SK-N-SH (cell line): ENCODE measurements at regions not wholly inside any gene's neighbourhood (a gene's known extent, or its start where the extent isn't known, plus 50 kb on each side); places are given as distances from the start of the nearest gene placed in this dataset.

Experiments used
- CTCF ChIA-PET: fragments of 300-600, 350-600 bp; formaldehyde crosslinking; extraction: SDS; loops from one replicate; lab custom pipeline; 2021; lab: Yijun Ruan, JAX
- POLR2A ChIA-PET: fragments of 350-600 bp; sonication (Branson Sonifier 250); formaldehyde crosslinking; extraction: SDS; loops from one replicate; lab custom pipeline; 2020; ENCODE audit warnings: antibody characterized with exemption, inconsistent platforms; lab: Yijun Ruan, JAX
- DNase-seq: peaks from one replicate; pipeline ENCODE4 v3.0.0; 2012
- H2AFZ ChIP-seq: fragments of 200-600 bp; sonication (generic); 2 replicates; pipeline ENCODE4 v1.8.1; 2016; ENCODE audit warnings: antibody characterized with exemption, mild to moderate bottlenecking, low read depth
- H3F3A ChIP-seq: fragments of 200-600 bp; sonication (generic); replicated peaks from 2 replicates; pipeline ENCODE3; 2016; ENCODE audit warnings: antibody characterized with exemption, mild to moderate bottlenecking; ENCODE audit not compliant: insufficient read depth
- H3K27ac ChIP-seq, 2 experiments: fragments of 200-500 bp in 1 of 2; fragments of 200-600 bp in 1 of 2; sonication (Bioruptor generic) in 1 of 2; sonication (generic), shearing (Covaris generic) in 1 of 2; 2 replicates each; pipeline versions ENCODE4 v1.5.1 to v1.6.1; 2014 to 2016; ENCODE audit warnings: low read depth in 2 of 2, inconsistent platforms in 1 of 2, low read length in 1 of 2, mild to moderate bottlenecking in 1 of 2, mixed read lengths in 1 of 2
- H3K27me3 ChIP-seq: fragments of 200-600 bp; sonication (generic), shearing (Covaris generic); 2 replicates; pipeline ENCODE4 v1.6.1; 2016; ENCODE audit warnings: mixed run types; ENCODE audit not compliant: insufficient read depth
- H3K36me3 ChIP-seq, 2 experiments: fragments of 200-500 bp in 1 of 2; fragments of 200-600 bp in 1 of 2; sonication (Bioruptor generic) in 1 of 2; sonication (generic) in 1 of 2; replicated peaks in 1 of 2; 2 replicates each; pipeline versions ENCODE3 to v1.5.1; 2014 to 2016; ENCODE audit warnings: low read length in 1 of 2, mild to moderate bottlenecking in 1 of 2; ENCODE audit not compliant: insufficient read depth in 2 of 2, control insufficient read depth in 1 of 2
- H3K4me1 ChIP-seq, 2 experiments: fragments of 200-500 bp in 1 of 2; fragments of 200-600 bp in 1 of 2; sonication (Bioruptor generic) in 1 of 2; sonication (generic), shearing (Covaris generic) in 1 of 2; 2 replicates each; pipeline versions ENCODE4 v1.5.1 to v1.6.1; 2014 to 2016; ENCODE audit warnings: low read depth in 1 of 2, low read length in 1 of 2, mixed run types in 1 of 2; ENCODE audit not compliant: insufficient read depth in 2 of 2, control insufficient read depth in 1 of 2
- H3K4me2 ChIP-seq: fragments of 200-600 bp; sonication (generic), shearing (Covaris generic); 2 replicates; pipeline ENCODE4 v1.6.1; 2017; ENCODE audit warnings: mixed run types
- H3K4me3 ChIP-seq, 2 experiments: fragments of 200-500 bp in 1 of 2; fragments of 200-600 bp in 1 of 2; sonication (Bioruptor generic) in 1 of 2; sonication (generic), shearing (Covaris generic) in 1 of 2; 2 replicates each; pipeline versions ENCODE4 v1.5.1 to v1.8.1; 2014 to 2016; ENCODE audit warnings: low read depth in 2 of 2, inconsistent platforms in 1 of 2, low read length in 1 of 2, mild to moderate bottlenecking in 1 of 2, mixed read lengths in 1 of 2, moderate library complexity in 1 of 2
- H3K79me2 ChIP-seq: fragments of 200-600 bp; sonication (generic); 2 replicates; pipeline ENCODE4 v1.8.1; 2017; ENCODE audit warnings: mild to moderate bottlenecking; ENCODE audit not compliant: insufficient read depth
- H3K9ac ChIP-seq: fragments of 200-600 bp; sonication (generic); 2 replicates; pipeline ENCODE4 v1.6.1; 2017; ENCODE audit warnings: mixed run types
- H3K9me2 ChIP-seq: fragments of 200-600 bp; sonication (generic); 2 replicates; pipeline ENCODE4 v1.6.1; 2017; ENCODE audit warnings: mixed run types
- H3K9me3 ChIP-seq: fragments of 200-600 bp; sonication (generic); 2 replicates; pipeline ENCODE4 v1.6.1; 2017; ENCODE audit warnings: mixed run types, mild to moderate bottlenecking, moderate library complexity
- H4K20me1 ChIP-seq: fragments of 200-600 bp; sonication (generic); 2 replicates; pipeline ENCODE4 v1.6.1; 2017; ENCODE audit warnings: mild to moderate bottlenecking, mixed run types; ENCODE audit not compliant: insufficient read depth
- EP300 ChIP-seq, 2 experiments: IDR thresholded peaks; 2 replicates each; pipeline versions ENCODE4 v1.4.0 to v1.6.1; 2012; ENCODE audit warnings: borderline replicate concordance in 1 of 2, low read depth in 1 of 2, low read length in 1 of 2
- EZH2phosphoT487 ChIP-seq: fragments of 200-600 bp; sonication (generic); IDR thresholded peaks from 2 replicates; pipeline ENCODE4 v1.6.1; 2017; ENCODE audit warnings: low read depth, mixed run types, mild to moderate bottlenecking, antibody characterized with exemption, moderate library complexity, borderline replicate concordance
- MXI1 ChIP-seq: IDR thresholded peaks from 2 replicates; pipeline ENCODE4 v1.6.1; 2012; ENCODE audit warnings: mild to moderate bottlenecking, low read depth, low read length, improper control_type of control experiment
- RAD21 ChIP-seq: IDR thresholded peaks from 2 replicates; pipeline ENCODE4 v1.6.1; 2012; ENCODE audit warnings: mild to moderate bottlenecking, low read length
- RFX5 ChIP-seq: IDR thresholded peaks from 2 replicates; pipeline ENCODE4 v1.6.1; 2012; ENCODE audit warnings: mild to moderate bottlenecking, improper control_type of control experiment, low read length
- SIN3A ChIP-seq: IDR thresholded peaks from 2 replicates; pipeline ENCODE4 v1.6.1; 2012; ENCODE audit warnings: low read depth, mild to moderate bottlenecking, low read length, moderate library complexity, borderline replicate concordance
- SMC3 ChIP-seq: IDR thresholded peaks from 2 replicates; pipeline ENCODE4 v1.6.1; 2012; ENCODE audit warnings: low read depth, low read length, improper control_type of control experiment
- WGBS: methylation state at CpG from one replicate; pipeline ENCODE4 v1.1.6; 2017; ENCODE audit warnings: low lambda C conversion rate; 5-methylcytosine and 5-hydroxymethylcytosine counted together
- TF ChIP-seq, protein P1 (sequence below): IDR thresholded peaks from 2 replicates; pipeline ENCODE4; 2012
- TF ChIP-seq, protein P2 (sequence below): IDR thresholded peaks from 2 replicates; pipeline ENCODE4 v1.6.1; 2012; ENCODE audit warnings: mild to moderate bottlenecking, low read depth, low read length, moderate library complexity
- TF ChIP-seq, protein P3 (sequence below): fragments of 200-600 bp; sonication (generic); IDR thresholded peaks from 2 replicates; pipeline ENCODE4 v1.6.1; 2017; ENCODE audit warnings: antibody characterized with exemption, mild to moderate bottlenecking, moderate library complexity
- TF ChIP-seq, protein P4 (sequence below): IDR thresholded peaks from 2 replicates; pipeline ENCODE4 v1.4.0; 2012; ENCODE audit warnings: low read depth, borderline replicate concordance

DNA sequence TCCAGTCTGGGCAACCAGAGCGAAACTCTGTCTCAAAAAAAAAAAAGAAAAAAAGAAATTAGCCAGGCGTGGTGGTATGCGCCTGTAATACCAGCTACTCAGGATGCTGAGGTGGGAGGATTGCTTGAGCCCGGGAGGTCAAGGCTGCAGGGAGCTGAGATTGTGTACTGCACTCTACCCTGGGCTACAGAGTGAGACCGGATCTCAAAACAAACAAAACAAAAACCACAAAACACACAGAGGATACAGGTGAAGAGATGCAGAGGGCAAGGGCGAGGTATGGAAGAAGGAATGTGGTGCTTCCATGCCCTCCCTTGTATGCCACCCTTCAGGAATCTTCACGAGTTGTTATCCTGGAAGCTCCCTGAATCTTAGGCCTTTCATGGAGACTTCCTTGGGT is 68.5 kb downstream of the NDUFS5 start (continued):
- no peak for TF ChIP-seq EZH2phosphoT487
- TF ChIP-seq, all 33 proteins: peak for 0

DNA sequence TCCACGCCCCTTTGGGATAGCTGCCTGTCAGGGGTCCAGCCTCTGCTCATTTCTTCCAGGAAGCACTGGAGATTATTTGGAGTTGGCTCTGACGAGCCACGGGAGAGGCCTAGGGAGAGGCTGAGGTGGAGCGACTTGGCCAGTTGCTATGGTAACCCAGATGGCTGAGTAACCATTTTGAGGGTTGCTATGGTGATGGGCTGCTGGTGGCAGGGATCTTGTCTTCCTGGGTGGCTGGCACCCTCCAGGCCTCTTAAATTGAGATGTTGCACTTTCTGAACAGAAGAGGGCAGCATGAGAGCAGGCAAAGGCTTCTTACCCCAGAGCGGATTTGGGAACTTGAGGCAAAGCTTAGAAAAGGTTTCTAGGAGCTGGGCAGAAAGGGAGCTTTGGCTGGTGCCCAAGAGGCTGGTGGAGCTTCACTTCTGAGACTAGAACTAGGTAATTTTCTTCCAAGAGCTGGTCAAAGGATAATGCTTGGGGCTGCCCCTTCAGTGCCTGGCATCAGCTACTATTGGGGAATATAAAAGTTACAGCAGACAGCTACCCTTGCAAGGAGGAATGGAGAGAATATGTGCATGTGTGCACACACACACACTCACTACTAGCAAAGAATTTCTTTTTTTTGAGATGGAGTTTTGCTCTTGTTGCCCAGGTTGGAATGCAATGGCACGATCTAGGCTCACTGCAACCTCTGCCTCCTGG is 72.5 kb downstream of the NDUFS5 start:
- peak overlapping the region; percentile 24; the same call in 1 of the 2 replicates for H3K9ac ChIP-seq
- H3K4me2 ChIP-seq = 0 out of 2 replicates have a peak overlapping the region, but pooled peaks have one; percentile 23
- H3F3A ChIP-seq = peaks cover 19% of the 10 kb centered on the region
- CTCF ChIA-PET = interaction anchor here (0.5 to 5.8 kb wide), 70 partner anchors 8 to 551 kb away, joined by 3 to 105 read pairs (median 4); partner anchors contain the start of genes MACF1 and MYCBP
- WGBS = 19% methylated on average over 6 of the region's 6 CpGs
- H3K27ac ChIP-seq = peak overlapping the region in 1 of 2 experiments; percentile 60; a peak in 2 of 4 replicates
- no peaks in the 10 kb centered on the region for H3K36me3 ChIP-seq
- no peaks in the 10 kb centered on the region for H3K27me3 ChIP-seq
- H3K79me2 ChIP-seq = peaks cover 2% of the 10 kb centered on the region; the same call in 1 of the 2 replicates
- POLR2A ChIA-PET = no interaction called here
- peak overlapping the region in 1 of 2 experiments; percentile 30; a peak in 1 of 4 replicates for H3K4me3 ChIP-seq
- peak overlapping the region; percentile 76; the same call in 1 of the 2 replicates for H2AFZ ChIP-seq
- TF ChIP-seq, protein P1, sequence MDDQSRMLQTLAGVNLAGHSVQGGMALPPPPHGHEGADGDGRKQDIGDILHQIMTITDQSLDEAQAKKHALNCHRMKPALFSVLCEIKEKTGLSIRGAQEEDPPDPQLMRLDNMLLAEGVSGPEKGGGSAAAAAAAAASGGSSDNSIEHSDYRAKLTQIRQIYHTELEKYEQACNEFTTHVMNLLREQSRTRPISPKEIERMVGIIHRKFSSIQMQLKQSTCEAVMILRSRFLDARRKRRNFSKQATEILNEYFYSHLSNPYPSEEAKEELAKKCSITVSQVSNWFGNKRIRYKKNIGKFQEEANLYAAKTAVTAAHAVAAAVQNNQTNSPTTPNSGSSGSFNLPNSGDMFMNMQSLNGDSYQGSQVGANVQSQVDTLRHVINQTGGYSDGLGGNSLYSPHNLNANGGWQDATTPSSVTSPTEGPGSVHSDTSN = no peak
- TF ChIP-seq RAD21 (peak; percentile 93), SMC3 (peak; percentile 69), EP300 (IDR thresholded peaks at IDR 0.05; ENCODE audit: borderline replicate concordance in 1 of 2, low read depth in 1 of 2, low read length in 1 of 2) (0 out of 4 replicates have a peak, but pooled peaks of 1 of the 2 experiments have one; percentile 8), RFX5 (peak; percentile 73; the same call in 1 of the 2 replicates), MXI1 (peak; percentile 84), SIN3A (no peak)
- TF ChIP-seq, protein P2, sequence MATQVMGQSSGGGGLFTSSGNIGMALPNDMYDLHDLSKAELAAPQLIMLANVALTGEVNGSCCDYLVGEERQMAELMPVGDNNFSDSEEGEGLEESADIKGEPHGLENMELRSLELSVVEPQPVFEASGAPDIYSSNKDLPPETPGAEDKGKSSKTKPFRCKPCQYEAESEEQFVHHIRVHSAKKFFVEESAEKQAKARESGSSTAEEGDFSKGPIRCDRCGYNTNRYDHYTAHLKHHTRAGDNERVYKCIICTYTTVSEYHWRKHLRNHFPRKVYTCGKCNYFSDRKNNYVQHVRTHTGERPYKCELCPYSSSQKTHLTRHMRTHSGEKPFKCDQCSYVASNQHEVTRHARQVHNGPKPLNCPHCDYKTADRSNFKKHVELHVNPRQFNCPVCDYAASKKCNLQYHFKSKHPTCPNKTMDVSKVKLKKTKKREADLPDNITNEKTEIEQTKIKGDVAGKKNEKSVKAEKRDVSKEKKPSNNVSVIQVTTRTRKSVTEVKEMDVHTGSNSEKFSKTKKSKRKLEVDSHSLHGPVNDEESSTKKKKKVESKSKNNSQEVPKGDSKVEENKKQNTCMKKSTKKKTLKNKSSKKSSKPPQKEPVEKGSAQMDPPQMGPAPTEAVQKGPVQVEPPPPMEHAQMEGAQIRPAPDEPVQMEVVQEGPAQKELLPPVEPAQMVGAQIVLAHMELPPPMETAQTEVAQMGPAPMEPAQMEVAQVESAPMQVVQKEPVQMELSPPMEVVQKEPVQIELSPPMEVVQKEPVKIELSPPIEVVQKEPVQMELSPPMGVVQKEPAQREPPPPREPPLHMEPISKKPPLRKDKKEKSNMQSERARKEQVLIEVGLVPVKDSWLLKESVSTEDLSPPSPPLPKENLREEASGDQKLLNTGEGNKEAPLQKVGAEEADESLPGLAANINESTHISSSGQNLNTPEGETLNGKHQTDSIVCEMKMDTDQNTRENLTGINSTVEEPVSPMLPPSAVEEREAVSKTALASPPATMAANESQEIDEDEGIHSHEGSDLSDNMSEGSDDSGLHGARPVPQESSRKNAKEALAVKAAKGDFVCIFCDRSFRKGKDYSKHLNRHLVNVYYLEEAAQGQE = no peak
- TF ChIP-seq, protein P3, sequence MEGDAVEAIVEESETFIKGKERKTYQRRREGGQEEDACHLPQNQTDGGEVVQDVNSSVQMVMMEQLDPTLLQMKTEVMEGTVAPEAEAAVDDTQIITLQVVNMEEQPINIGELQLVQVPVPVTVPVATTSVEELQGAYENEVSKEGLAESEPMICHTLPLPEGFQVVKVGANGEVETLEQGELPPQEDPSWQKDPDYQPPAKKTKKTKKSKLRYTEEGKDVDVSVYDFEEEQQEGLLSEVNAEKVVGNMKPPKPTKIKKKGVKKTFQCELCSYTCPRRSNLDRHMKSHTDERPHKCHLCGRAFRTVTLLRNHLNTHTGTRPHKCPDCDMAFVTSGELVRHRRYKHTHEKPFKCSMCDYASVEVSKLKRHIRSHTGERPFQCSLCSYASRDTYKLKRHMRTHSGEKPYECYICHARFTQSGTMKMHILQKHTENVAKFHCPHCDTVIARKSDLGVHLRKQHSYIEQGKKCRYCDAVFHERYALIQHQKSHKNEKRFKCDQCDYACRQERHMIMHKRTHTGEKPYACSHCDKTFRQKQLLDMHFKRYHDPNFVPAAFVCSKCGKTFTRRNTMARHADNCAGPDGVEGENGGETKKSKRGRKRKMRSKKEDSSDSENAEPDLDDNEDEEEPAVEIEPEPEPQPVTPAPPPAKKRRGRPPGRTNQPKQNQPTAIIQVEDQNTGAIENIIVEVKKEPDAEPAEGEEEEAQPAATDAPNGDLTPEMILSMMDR = peak; percentile 79
- TF ChIP-seq, protein P4, sequence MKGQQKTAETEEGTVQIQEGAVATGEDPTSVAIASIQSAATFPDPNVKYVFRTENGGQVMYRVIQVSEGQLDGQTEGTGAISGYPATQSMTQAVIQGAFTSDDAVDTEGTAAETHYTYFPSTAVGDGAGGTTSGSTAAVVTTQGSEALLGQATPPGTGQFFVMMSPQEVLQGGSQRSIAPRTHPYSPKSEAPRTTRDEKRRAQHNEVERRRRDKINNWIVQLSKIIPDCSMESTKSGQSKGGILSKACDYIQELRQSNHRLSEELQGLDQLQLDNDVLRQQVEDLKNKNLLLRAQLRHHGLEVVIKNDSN = no peak
- no peaks in the 10 kb centered on the region for H4K20me1 ChIP-seq
- H3K9me3 ChIP-seq = no peaks in the 10 kb centered on the region
- peak; percentile 89 for DNase-seq
- no peaks in the 10 kb centered on the region for H3K9me2 ChIP-seq
- peaks cover 9 to 17% of the 10 kb centered on the region in 2 experiments for H3K4me1 ChIP-seq
